Mucosa of descending colon (tissue), 3 donors: ENCODE measurements at regions not wholly inside any gene's neighbourhood (a gene's known extent, or its start where the extent isn't known, plus 50 kb on each side); places are given as distances from the start of the nearest gene placed in this dataset.

Experiments used
- ATAC-seq: fragments of 200-7000 bp; cut with Tn5 transposase; one replicate; pipeline ENCODE4 v1.9.1; 2020; ENCODE audit warnings: mild to moderate bottlenecking, moderate library complexity
- DNase-seq, 3 donors: peaks; one replicate each; pipeline ENCODE4 v3.0.0-alpha.2; 2020
- H3K36me3 ChIP-seq: fragments of 200-600 bp; one replicate; pipeline ENCODE4 v1.8.0; 2021; ENCODE audit warnings: low read depth, mild to moderate bottlenecking
- H3K4me1 ChIP-seq: fragments of 200-600 bp; one replicate; pipeline ENCODE4 v1.8.0; 2021; ENCODE audit warnings: low read depth, mild to moderate bottlenecking
- H3K4me3 ChIP-seq: fragments of 200-600 bp; one replicate; pipeline ENCODE4 v1.8.0; 2021; ENCODE audit warnings: mild to moderate bottlenecking
- H3K9me3 ChIP-seq: fragments of 200-600 bp; one replicate; pipeline ENCODE4 v1.8.0; 2021; ENCODE audit warnings: mild to moderate bottlenecking
- intact Hi-C, 2 donors: fragments of 100-400 bp; cut with DNase I in 1 of 2; cut with micrococcal nuclease in 1 of 2; formaldehyde crosslinking; loops; one replicate each; pipeline versions ENCODE4 v1.11.0 to v1.11.1; 2022; cut with DNase I, micrococcal nuclease
- TF ChIP-seq, protein P1 (sequence below): fragments of 200-600 bp; IDR thresholded peaks from one replicate; pipeline ENCODE4 v1.8.0; 2022; ENCODE audit warnings: antibody characterized with exemption, mild to moderate bottlenecking
- donor health status: DM: no; HTN: no; CAD: no; lungs with moderate emphysema.
- donor health status: DM: no; HTN: no; CAD: no.
- donor health status: DM: no; HTN: yes; CAD: no.

DNA sequence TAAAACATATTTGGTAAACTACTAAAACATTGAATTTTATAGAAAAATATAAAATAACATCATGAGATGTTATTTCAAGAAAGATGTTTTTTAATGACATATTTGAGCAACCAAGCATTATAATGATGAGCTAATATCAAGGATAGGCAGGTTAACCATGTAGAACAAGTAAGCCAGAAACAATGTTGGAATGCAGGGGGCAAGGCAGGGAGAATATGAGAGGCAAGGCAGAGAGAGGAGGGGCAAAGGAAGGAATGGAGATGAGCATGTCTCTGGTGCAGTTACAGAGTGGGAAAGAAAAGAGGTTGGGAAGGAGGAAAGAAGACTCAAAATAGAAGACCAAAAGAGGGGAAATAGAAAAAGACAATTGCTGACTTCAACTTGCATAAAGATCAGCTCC lies 390.4 kb downstream of the MCTP2 start:
- Histone ChIP-seq H3K36me3 (no peaks in the 10 kb centered on the region), H3K4me1 (no peaks in the 10 kb centered on the region), H3K4me3 (no peak overlapping the region), H3K9me3 (no peaks in the 10 kb centered on the region)
- no peak for DNase-seq
- TF ChIP-seq, protein P1, sequence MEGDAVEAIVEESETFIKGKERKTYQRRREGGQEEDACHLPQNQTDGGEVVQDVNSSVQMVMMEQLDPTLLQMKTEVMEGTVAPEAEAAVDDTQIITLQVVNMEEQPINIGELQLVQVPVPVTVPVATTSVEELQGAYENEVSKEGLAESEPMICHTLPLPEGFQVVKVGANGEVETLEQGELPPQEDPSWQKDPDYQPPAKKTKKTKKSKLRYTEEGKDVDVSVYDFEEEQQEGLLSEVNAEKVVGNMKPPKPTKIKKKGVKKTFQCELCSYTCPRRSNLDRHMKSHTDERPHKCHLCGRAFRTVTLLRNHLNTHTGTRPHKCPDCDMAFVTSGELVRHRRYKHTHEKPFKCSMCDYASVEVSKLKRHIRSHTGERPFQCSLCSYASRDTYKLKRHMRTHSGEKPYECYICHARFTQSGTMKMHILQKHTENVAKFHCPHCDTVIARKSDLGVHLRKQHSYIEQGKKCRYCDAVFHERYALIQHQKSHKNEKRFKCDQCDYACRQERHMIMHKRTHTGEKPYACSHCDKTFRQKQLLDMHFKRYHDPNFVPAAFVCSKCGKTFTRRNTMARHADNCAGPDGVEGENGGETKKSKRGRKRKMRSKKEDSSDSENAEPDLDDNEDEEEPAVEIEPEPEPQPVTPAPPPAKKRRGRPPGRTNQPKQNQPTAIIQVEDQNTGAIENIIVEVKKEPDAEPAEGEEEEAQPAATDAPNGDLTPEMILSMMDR: no peak
- intact Hi-C loops: no loop called here
- no peak for ATAC-seq

DNA sequence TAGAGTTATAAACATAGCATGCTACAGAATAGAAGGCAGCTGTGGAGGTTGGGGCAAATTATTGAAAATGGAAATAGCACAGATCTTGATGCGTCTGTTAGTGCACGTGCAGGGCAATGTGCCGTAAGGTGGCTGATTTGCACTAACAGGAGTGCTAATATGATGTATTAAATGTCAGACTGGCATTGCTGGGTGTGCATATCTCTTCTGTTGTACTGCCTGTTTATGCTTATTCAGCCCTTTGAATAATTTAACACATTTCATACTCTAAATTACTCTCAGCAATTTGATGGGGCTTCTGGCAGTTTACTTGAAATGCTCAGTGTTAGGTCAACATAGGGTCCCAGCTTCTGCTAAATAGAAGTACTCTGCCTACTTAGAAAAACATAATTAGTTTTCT lies 395.6 kb downstream of the MCTP2 start:
- no peak overlapping the region for H3K4me3 ChIP-seq
- no peak for ATAC-seq
- intact Hi-C loops: no loop called here
- DNase-seq: no peak
- no peaks in the 10 kb centered on the region for H3K9me3 ChIP-seq
- no peaks in the 10 kb centered on the region for H3K4me1 ChIP-seq
- no peaks in the 10 kb centered on the region for H3K36me3 ChIP-seq
- TF ChIP-seq, protein P1: no peak

DNA sequence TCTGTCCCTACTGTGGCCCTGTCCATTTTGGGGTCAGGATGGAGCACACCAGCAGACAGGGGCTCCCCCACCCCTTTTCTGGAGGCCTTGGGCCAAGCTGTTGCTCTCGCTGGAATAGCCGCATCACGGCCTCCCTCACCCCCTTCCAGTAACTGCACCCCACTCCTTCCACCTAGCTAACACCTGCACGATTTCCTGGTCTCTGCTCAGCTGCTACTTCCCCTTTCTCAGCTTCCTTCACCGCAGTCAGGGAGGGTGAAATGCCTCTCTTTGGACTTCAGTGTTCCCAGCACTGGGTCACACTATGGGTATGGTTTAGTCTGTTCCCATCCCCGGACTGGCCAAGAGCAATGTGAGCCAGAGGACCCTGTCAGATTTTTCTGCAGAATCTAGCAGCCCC lies 400.2 kb downstream of the MCTP2 start:
- ATAC-seq (no peak), DNase-seq (no peak)
- Histone ChIP-seq H3K4me3 (no peak overlapping the region), H3K9me3 (no peaks in the 10 kb centered on the region), H3K36me3 (no peaks in the 10 kb centered on the region), H3K4me1 (no peaks in the 10 kb centered on the region)
- TF ChIP-seq, protein P1: no peak
- intact Hi-C loops: no loop called here

DNA sequence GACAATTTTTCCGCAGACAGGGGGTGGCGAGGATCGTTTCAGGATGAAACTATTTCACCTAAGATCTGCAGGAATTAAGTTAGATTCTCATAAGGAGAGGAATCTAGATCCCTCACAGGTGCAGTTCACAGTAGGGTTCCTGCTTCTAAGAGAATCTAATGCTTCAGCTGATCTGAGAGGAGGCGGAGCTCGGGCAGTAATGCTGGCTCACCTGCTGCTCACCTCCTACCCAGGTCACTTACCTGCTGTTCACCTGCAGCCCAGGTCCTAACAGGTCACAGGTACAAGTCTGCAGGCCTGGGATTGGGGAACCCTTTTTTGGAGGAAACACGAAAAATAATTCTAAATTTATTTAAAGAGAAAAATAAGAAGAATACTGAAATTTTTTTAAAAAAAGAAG lies 406.8 kb downstream of the MCTP2 start:
- H3K4me1 ChIP-seq: no peaks in the 10 kb centered on the region
- H3K36me3 ChIP-seq: no peaks in the 10 kb centered on the region
- intact Hi-C loops: no loop called here
- no peaks in the 10 kb centered on the region for H3K9me3 ChIP-seq
- no peak for ATAC-seq
- TF ChIP-seq, protein P1: no peak
- H3K4me3 ChIP-seq: no peak overlapping the region
- DNase-seq: no peak

DNA sequence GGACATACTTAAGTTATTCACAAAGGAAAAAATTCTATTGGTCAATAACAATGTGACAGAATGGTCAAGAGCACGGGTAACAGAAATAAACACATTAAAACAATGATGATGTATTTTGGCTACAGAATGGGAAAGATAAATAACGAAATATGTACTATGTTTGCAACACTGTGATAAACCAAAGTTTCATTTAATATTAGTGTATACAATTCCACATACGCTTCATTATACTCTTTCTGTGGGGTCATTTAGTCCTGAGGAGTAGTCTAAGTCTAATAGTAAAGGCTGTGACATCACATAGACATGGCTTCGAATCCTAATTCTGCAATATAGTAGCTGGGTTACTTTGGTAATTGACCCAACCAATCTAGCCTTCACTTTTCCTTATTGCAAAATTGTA lies 408.3 kb downstream of the MCTP2 start:
- Histone ChIP-seq H3K9me3 (no peaks in the 10 kb centered on the region), H3K36me3 (no peaks in the 10 kb centered on the region), H3K4me1 (no peaks in the 10 kb centered on the region), H3K4me3 (no peak overlapping the region)
- no peak for ATAC-seq
- intact Hi-C loops: no loop called here
- TF ChIP-seq, protein P1: no peak
- no peak for DNase-seq

DNA sequence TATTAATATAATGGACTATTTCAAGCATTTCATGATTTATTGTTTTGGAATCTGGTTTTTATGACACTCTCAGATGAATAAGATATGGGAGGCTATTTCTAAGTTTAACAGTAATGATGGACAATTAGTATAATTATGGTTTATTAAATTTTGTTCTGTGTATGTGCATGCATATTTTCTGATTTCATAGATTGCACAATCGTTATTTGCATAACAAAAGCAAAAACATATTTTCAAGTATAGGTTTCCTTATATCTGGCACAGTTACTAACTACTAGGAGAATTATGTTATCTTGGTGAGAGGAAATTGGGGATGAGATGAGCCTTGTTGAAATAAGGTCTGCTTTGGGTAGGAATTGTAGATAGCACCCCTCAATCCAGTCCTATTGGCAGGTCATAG lies 413.1 kb downstream of the MCTP2 start:
- Histone ChIP-seq H3K4me1 (no peaks in the 10 kb centered on the region), H3K9me3 (no peaks in the 10 kb centered on the region), H3K36me3 (no peaks in the 10 kb centered on the region), H3K4me3 (no peak overlapping the region)
- no peak for ATAC-seq
- TF ChIP-seq, protein P1: no peak
- intact Hi-C loops: no loop called here
- DNase-seq: no peak
